ENCODE measurements at regions not wholly inside any gene's neighbourhood (a gene's known extent, or its start where the extent isn't known, plus 50 kb on each side); places are given as distances from the start of the nearest gene placed in this dataset.

DNA sequence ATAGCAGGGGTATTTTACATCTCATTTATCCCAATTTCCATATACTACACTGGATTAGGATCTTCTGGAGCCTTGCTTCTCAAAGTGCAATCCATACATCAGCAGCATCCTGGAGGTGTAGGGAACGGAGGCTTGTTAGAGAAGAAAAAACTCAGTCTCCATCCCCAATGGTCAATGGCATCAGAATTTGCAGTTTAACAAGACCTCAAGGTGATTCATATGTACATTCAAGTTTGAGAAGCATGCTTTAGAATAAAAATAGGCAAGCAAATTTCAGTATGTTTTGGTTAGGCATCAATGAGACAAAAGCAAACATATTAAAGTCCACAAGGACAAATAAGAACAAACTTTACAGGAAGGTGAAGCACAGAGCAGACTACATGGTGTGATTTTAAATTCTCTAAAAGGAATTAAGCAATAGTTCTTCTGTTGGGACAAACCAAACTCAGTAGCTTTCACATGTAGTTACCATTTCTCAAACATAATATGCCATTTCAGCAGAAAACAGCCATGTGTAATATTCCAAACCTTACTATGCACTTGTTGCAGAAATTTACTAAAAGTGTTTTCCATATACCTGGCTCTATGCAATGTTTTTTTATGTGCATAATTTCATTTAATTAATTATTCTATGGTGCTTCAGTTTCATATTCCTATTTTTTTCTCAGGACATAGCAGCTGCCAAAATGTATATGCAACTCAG is 360.3 kb upstream of the NECTIN3 start (continued):
- TF ChIP-seq, protein P1, sequence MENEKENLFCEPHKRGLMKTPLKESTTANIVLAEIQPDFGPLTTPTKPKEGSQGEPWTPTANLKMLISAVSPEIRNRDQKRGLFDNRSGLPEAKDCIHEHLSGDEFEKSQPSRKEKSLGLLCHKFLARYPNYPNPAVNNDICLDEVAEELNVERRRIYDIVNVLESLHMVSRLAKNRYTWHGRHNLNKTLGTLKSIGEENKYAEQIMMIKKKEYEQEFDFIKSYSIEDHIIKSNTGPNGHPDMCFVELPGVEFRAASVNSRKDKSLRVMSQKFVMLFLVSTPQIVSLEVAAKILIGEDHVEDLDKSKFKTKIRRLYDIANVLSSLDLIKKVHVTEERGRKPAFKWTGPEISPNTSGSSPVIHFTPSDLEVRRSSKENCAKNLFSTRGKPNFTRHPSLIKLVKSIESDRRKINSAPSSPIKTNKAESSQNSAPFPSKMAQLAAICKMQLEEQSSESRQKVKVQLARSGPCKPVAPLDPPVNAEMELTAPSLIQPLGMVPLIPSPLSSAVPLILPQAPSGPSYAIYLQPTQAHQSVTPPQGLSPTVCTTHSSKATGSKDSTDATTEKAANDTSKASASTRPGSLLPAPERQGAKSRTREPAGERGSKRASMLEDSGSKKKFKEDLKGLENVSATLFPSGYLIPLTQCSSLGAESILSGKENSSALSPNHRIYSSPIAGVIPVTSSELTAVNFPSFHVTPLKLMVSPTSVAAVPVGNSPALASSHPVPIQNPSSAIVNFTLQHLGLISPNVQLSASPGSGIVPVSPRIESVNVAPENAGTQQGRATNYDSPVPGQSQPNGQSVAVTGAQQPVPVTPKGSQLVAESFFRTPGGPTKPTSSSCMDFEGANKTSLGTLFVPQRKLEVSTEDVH (IDR thresholded peaks at IDR 0.05; ENCODE audit: low read depth, partially characterized antibody), result no peak
- TF ChIP-seq, protein P2, sequence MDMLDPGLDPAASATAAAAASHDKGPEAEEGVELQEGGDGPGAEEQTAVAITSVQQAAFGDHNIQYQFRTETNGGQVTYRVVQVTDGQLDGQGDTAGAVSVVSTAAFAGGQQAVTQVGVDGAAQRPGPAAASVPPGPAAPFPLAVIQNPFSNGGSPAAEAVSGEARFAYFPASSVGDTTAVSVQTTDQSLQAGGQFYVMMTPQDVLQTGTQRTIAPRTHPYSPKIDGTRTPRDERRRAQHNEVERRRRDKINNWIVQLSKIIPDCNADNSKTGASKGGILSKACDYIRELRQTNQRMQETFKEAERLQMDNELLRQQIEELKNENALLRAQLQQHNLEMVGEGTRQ (IDR thresholded peaks at IDR 0.05; ENCODE audit: borderline replicate concordance, low read depth, low read length), result no peak
- no peak for TF ChIP-seq EP300 (IDR thresholded peaks at IDR 0.05; ENCODE audit: borderline replicate concordance in 1 of 2, control insufficient read depth in 1 of 2, low read depth in 2 of 2, low read length in 2 of 2)
- TF ChIP-seq TCF3 (IDR thresholded peaks at IDR 0.05; ENCODE audit: borderline replicate concordance, insufficient read depth, low read depth, low read length), result no peak
- no peak for TF ChIP-seq NFIC (IDR thresholded peaks at IDR 0.05; ENCODE audit: low read depth, low read length)
- TF ChIP-seq, protein P3, sequence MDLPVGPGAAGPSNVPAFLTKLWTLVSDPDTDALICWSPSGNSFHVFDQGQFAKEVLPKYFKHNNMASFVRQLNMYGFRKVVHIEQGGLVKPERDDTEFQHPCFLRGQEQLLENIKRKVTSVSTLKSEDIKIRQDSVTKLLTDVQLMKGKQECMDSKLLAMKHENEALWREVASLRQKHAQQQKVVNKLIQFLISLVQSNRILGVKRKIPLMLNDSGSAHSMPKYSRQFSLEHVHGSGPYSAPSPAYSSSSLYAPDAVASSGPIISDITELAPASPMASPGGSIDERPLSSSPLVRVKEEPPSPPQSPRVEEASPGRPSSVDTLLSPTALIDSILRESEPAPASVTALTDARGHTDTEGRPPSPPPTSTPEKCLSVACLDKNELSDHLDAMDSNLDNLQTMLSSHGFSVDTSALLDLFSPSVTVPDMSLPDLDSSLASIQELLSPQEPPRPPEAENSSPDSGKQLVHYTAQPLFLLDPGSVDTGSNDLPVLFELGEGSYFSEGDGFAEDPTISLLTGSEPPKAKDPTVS (IDR thresholded peaks at IDR 0.05; ENCODE audit: low read depth, low read length), result no peak

Data from GM12878 (cell line).